Parathyroid adenoma (tissue), 2 donors: ENCODE measurements at regions not wholly inside any gene's neighbourhood (a gene's known extent, or its start where the extent isn't known, plus 50 kb on each side); places are given as distances from the start of the nearest gene placed in this dataset.

Source experiments
- H2AFZ ChIP-seq: fragments of 300-600 bp; sonication (generic); one replicate; pipeline ENCODE4 v1.7.0; 2017; ENCODE audit warnings: antibody characterized with exemption, mild to moderate bottlenecking
- H3K27ac ChIP-seq: fragments of 300-600 bp; sonication (generic); one replicate; pipeline ENCODE4 v1.7.0; 2017
- H3K27me3 ChIP-seq: fragments of 300-600 bp; sonication (generic); one replicate; pipeline ENCODE4 v1.7.0; 2017; ENCODE audit warnings: low read length; ENCODE audit not compliant: control insufficient read depth, insufficient read depth
- H3K36me3 ChIP-seq: fragments of 300-600 bp; sonication (generic); one replicate; pipeline ENCODE4 v1.7.0; 2017; ENCODE audit warnings: low read length; ENCODE audit not compliant: control insufficient read depth, insufficient read depth
- H3K4me1 ChIP-seq: fragments of 300-600 bp; sonication (generic); one replicate; pipeline ENCODE4 v1.7.0; 2017; ENCODE audit warnings: control low read depth
- H3K4me2 ChIP-seq: fragments of 300-600 bp; sonication (generic); one replicate; pipeline ENCODE4 v1.7.0; 2017; ENCODE audit warnings: low read length
- H3K4me3 ChIP-seq: fragments of 300-600 bp; sonication (generic); one replicate; pipeline ENCODE4 v1.7.0; 2017; ENCODE audit warnings: low read depth, low read length
- H3K79me2 ChIP-seq: fragments of 300-600 bp; sonication (generic); one replicate; pipeline ENCODE4 v1.7.0; 2017; ENCODE audit warnings: control low read depth
- H3K9ac ChIP-seq: fragments of 300-600 bp; sonication (generic); one replicate; pipeline ENCODE4 v1.7.0; 2017; ENCODE audit warnings: mild to moderate bottlenecking
- H3K9me3 ChIP-seq: fragments of 300-600 bp; sonication (generic); one replicate; pipeline ENCODE4 v1.7.0; 2017; ENCODE audit warnings: low read length; ENCODE audit not compliant: control insufficient read depth
- TF ChIP-seq, protein P1 (sequence below): fragments of 300-600 bp; sonication (generic); IDR thresholded peaks from one replicate; pipeline ENCODE4 v1.7.0; 2017; ENCODE audit warnings: antibody characterized with exemption, mild to moderate bottlenecking
- donor health status: primary hyperparathyroidism.

DNA sequence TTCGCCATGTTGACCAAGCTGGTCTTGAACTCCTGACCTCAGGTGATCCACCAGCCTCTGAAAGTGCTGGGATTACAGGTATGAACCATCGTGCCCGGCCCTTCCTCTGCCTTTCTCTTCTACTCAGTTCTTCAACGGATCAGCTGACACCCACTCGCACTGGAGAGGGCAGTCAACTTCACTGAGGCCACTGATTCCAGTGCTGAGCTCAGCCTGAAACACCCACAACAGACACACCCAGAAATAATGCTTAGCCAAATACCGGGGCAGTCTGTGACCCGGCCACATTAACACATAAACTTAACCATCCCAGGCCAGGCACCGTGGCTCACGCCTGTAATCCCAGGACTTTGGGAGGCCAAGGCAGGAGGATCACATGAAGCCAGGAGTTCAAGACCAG is 119.3 kb upstream of the CHST15 start:
- H3K9me3 ChIP-seq = peaks cover 2% of the 10 kb centered on the region
- no peaks in the 10 kb centered on the region for H3K79me2 ChIP-seq

DNA sequence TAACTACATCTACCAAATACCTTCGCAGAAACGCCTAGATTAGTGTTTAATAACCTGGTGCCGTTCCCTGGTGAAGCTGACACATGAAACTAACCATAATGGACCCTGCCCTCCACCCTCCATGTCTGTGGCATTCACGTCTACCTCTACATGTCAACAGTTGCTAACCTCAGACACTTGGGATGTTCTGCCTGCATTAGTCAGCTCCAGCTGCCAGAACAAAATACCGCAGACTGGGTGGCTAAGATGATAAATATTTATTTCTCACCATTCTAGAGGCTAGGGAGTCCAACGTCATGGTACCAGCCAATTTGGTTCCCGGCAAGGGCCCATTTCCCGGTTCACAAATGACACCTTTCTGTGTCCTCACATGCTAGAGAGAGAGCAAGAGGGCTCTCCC is 118.5 kb upstream of the CHST15 start:
- peaks cover 2% of the 10 kb centered on the region for H3K9me3 ChIP-seq
- no peak overlapping the region for H3K27ac ChIP-seq
- no peaks in the 10 kb centered on the region for H3K36me3 ChIP-seq
- TF ChIP-seq, protein P1, sequence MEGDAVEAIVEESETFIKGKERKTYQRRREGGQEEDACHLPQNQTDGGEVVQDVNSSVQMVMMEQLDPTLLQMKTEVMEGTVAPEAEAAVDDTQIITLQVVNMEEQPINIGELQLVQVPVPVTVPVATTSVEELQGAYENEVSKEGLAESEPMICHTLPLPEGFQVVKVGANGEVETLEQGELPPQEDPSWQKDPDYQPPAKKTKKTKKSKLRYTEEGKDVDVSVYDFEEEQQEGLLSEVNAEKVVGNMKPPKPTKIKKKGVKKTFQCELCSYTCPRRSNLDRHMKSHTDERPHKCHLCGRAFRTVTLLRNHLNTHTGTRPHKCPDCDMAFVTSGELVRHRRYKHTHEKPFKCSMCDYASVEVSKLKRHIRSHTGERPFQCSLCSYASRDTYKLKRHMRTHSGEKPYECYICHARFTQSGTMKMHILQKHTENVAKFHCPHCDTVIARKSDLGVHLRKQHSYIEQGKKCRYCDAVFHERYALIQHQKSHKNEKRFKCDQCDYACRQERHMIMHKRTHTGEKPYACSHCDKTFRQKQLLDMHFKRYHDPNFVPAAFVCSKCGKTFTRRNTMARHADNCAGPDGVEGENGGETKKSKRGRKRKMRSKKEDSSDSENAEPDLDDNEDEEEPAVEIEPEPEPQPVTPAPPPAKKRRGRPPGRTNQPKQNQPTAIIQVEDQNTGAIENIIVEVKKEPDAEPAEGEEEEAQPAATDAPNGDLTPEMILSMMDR = no peak
- no peaks in the 10 kb centered on the region for H3K27me3 ChIP-seq
- H2AFZ ChIP-seq = no peak overlapping the region
- H3K4me2 ChIP-seq = no peak overlapping the region
- H3K4me1 ChIP-seq = no peaks in the 10 kb centered on the region
- no peak overlapping the region for H3K9ac ChIP-seq
- H3K4me3 ChIP-seq = no peak overlapping the region
- no peaks in the 10 kb centered on the region for H3K79me2 ChIP-seq

More for the DNA sequence above, 119.3 kb upstream of the CHST15 start:
- Histone ChIP-seq H3K9ac (no peak overlapping the region), H3K27me3 (no peaks in the 10 kb centered on the region), H3K4me3 (no peak overlapping the region), H3K4me1 (no peaks in the 10 kb centered on the region), H2AFZ (no peak overlapping the region), H3K27ac (no peak overlapping the region), H3K36me3 (no peaks in the 10 kb centered on the region), H3K4me2 (no peak overlapping the region)
- TF ChIP-seq, protein P1 = no peak

DNA sequence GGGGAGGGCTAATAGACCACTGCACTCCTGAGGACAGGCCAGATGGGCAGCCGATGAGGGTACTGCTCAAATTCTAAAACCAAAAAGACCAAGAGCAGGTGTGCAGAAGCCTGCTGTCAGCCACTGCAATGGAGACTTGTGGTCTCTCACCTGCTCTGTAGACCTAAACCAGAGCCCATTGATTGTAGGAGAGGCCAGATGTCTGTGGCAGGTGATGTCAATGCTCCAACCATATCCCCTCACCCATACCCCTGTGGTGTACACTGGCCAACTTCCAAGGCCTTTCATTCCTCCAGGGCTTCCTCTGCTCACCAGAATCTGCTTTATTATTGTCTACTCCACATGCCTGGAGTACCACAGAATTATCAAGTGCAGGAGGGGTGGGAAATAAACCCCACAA is 116.9 kb upstream of the CHST15 start:
- no peak overlapping the region for H3K9ac ChIP-seq
- H3K27me3 ChIP-seq = no peaks in the 10 kb centered on the region
- TF ChIP-seq, protein P1 = no peak
- H3K79me2 ChIP-seq = no peaks in the 10 kb centered on the region
- H3K4me1 ChIP-seq = no peaks in the 10 kb centered on the region
- H3K36me3 ChIP-seq = no peaks in the 10 kb centered on the region
- H3K4me2 ChIP-seq = no peak overlapping the region
- H3K9me3 ChIP-seq = peaks cover 2% of the 10 kb centered on the region
- H3K27ac ChIP-seq = no peak overlapping the region
- H2AFZ ChIP-seq = no peak overlapping the region
- no peak overlapping the region for H3K4me3 ChIP-seq

DNA sequence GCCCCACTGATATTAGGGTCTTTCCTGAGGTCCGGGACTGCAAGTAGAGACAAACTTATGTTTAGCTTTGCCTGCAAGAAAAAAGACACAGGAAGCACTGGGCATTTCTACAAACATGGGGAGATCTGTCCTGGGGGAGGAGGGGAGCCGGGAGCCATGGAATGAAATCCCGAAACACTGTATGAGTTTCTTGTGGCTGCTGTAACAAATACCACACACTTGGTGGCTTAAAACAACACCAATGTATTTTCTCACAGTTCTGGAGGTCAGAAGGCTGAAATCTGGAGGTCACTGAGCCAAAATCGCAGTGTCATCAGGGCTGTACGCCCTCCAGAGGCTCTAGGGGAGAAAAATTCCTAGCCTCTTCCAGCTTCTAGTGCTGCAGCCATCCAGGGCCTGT is 114.0 kb upstream of the CHST15 start:
- Histone ChIP-seq H3K9me3 (peaks cover 2% of the 10 kb centered on the region), H3K4me2 (no peak overlapping the region), H3K4me3 (no peak overlapping the region), H3K9ac (no peak overlapping the region), H3K79me2 (no peaks in the 10 kb centered on the region), H3K36me3 (no peaks in the 10 kb centered on the region), H3K27me3 (no peaks in the 10 kb centered on the region), H3K27ac (no peak overlapping the region), H2AFZ (no peak overlapping the region), H3K4me1 (no peaks in the 10 kb centered on the region)
- TF ChIP-seq, protein P1 = no peak

DNA sequence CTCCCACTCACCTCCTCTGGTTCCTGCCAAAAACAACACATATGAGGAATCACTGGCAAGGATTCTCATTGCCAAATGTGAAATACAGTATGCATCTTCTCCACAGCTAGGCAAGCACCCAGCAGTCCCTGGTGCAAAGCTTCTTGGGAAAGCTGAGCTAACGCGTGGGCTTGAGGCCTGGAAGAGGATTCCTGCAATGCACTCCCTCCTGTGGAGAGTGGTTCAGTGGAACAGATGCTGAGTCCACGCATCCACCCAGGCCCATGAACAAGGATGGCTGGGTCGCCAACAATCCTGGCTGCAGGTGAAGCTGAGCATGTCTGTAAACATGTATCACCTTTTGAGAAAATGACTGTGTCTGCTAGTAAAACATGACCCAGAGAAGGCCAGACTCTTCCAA is 113.2 kb upstream of the CHST15 start:
- Histone ChIP-seq H3K27ac (no peak overlapping the region), H3K27me3 (no peaks in the 10 kb centered on the region), H3K9ac (no peak overlapping the region), H3K4me2 (no peak overlapping the region), H3K79me2 (no peaks in the 10 kb centered on the region), H2AFZ (no peak overlapping the region), H3K9me3 (peaks cover 2% of the 10 kb centered on the region), H3K36me3 (no peaks in the 10 kb centered on the region), H3K4me1 (no peaks in the 10 kb centered on the region), H3K4me3 (no peak overlapping the region)
- TF ChIP-seq, protein P1 = no peak
